HUES6 (cell line): ENCODE measurements at regions not wholly inside any gene's neighbourhood (a gene's known extent, or its start where the extent isn't known, plus 50 kb on each side); places are given as distances from the start of the nearest gene placed in this dataset.

Experiments used
- H3K27ac ChIP-seq: 2 replicates; pipeline ENCODE4 v1.7.0; 2013; ENCODE audit warnings: low read depth, mild to moderate bottlenecking, low read length, inconsistent platforms
- H3K27me3 ChIP-seq: 2 replicates; pipeline ENCODE4 v1.6.1; 2013; ENCODE audit warnings: low read length; ENCODE audit not compliant: control insufficient read depth, insufficient read depth
- H3K36me3 ChIP-seq: 2 replicates; pipeline ENCODE4 v1.6.1; 2013; ENCODE audit warnings: low read length; ENCODE audit not compliant: control insufficient read depth, insufficient read depth
- H3K4me1 ChIP-seq: 2 replicates; pipeline ENCODE4 v1.6.1; 2013; ENCODE audit warnings: low read length; ENCODE audit not compliant: control insufficient read depth, insufficient read depth
- H3K4me3 ChIP-seq: 2 replicates; pipeline ENCODE4 v1.5.1; 2013; ENCODE audit warnings: low read depth, low read length
- H3K9ac ChIP-seq: one replicate; pipeline ENCODE4 v1.6.1; 2013; ENCODE audit warnings: mild to moderate bottlenecking, low read length
- H3K9me3 ChIP-seq: 2 replicates; pipeline ENCODE4 v1.6.1; 2013; ENCODE audit warnings: low read depth, low read length; ENCODE audit not compliant: control insufficient read depth, insufficient read depth

GRCh38 chr2:67945056-67945455, 117.7 kb downstream of the C1D start:
- H3K9ac ChIP-seq, result no peak overlapping the region
- H3K9me3 ChIP-seq, result no peaks in the 10 kb centered on the region
- no peaks in the 10 kb centered on the region for H3K36me3 ChIP-seq
- no peaks in the 10 kb centered on the region for H3K27me3 ChIP-seq
- no peak overlapping the region for H3K4me3 ChIP-seq
- H3K27ac ChIP-seq, result no peak overlapping the region
- H3K4me1 ChIP-seq, result no peaks in the 10 kb centered on the region

- H3K4me1 ChIP-seq, result no peaks in the 10 kb centered on the region
- no peak overlapping the region for H3K27ac ChIP-seq
- H3K4me3 ChIP-seq, result no peak overlapping the region
- no peak overlapping the region for H3K9ac ChIP-seq
- H3K27me3 ChIP-seq, result no peaks in the 10 kb centered on the region
- no peaks in the 10 kb centered on the region for H3K9me3 ChIP-seq
- H3K36me3 ChIP-seq, result no peaks in the 10 kb centered on the region
These were observed 116.9 kb downstream of the C1D start for GRCh38 chr2:67945940-67946339.

- H3K36me3 ChIP-seq, result no peaks in the 10 kb centered on the region
- H3K9ac ChIP-seq, result no peak overlapping the region
- no peaks in the 10 kb centered on the region for H3K4me1 ChIP-seq
- H3K9me3 ChIP-seq, result no peaks in the 10 kb centered on the region
- no peak overlapping the region for H3K4me3 ChIP-seq
- no peaks in the 10 kb centered on the region for H3K27me3 ChIP-seq
- no peak overlapping the region for H3K27ac ChIP-seq
These were observed 114.7 kb downstream of the C1D start for GRCh38 chr2:67948057-67948456.

- Histone ChIP-seq H3K9me3 (no peaks in the 10 kb centered on the region), H3K9ac (no peak overlapping the region), H3K36me3 (no peaks in the 10 kb centered on the region), H3K27ac (no peak overlapping the region), H3K27me3 (no peaks in the 10 kb centered on the region), H3K4me3 (no peak overlapping the region), H3K4me1 (no peaks in the 10 kb centered on the region)
These were observed 114.3 kb downstream of the C1D start for GRCh38 chr2:67948506-67948905.

GRCh38 chr2:67950018-67950417, 112.8 kb downstream of the C1D start:
- H3K36me3 ChIP-seq, result no peaks in the 10 kb centered on the region
- H3K27me3 ChIP-seq, result no peaks in the 10 kb centered on the region
- no peak overlapping the region for H3K4me3 ChIP-seq
- H3K27ac ChIP-seq, result no peak overlapping the region
- no peak overlapping the region for H3K9ac ChIP-seq
- H3K9me3 ChIP-seq, result no peaks in the 10 kb centered on the region
- H3K4me1 ChIP-seq, result no peaks in the 10 kb centered on the region

- Histone ChIP-seq H3K4me1 (no peaks in the 10 kb centered on the region), H3K27me3 (no peaks in the 10 kb centered on the region), H3K9ac (no peak overlapping the region), H3K36me3 (no peaks in the 10 kb centered on the region), H3K4me3 (no peak overlapping the region), H3K27ac (no peak overlapping the region), H3K9me3 (no peaks in the 10 kb centered on the region)
These were observed 111.9 kb downstream of the C1D start for GRCh38 chr2:67950919-67951318.

- Histone ChIP-seq H3K36me3 (no peaks in the 10 kb centered on the region), H3K27ac (no peak overlapping the region), H3K9me3 (no peaks in the 10 kb centered on the region), H3K4me1 (no peaks in the 10 kb centered on the region), H3K4me3 (no peak overlapping the region), H3K9ac (no peak overlapping the region), H3K27me3 (no peaks in the 10 kb centered on the region)
These were observed 110.7 kb downstream of the C1D start for GRCh38 chr2:67952066-67952465.

GRCh38 chr2:67954093-67954748, 108.6 kb downstream of the C1D start:
- no peak overlapping the region for H3K9ac ChIP-seq
- H3K4me3 ChIP-seq, result no peak overlapping the region
- no peaks in the 10 kb centered on the region for H3K27me3 ChIP-seq
- no peaks in the 10 kb centered on the region for H3K36me3 ChIP-seq
- H3K4me1 ChIP-seq, result no peaks in the 10 kb centered on the region
- H3K27ac ChIP-seq, result no peak overlapping the region
- 0 out of 2 replicates have a peak, but pooled peaks cover 4% of the 10 kb centered on the region for H3K9me3 ChIP-seq

GRCh38 chr2:67955748-67956603, 106.8 kb downstream of the C1D start:
- no peak overlapping the region for H3K27ac ChIP-seq
- H3K9me3 ChIP-seq, result 0 out of 2 replicates have a peak, but pooled peaks cover 5% of the 10 kb centered on the region
- H3K4me3 ChIP-seq, result no peak overlapping the region
- no peak overlapping the region for H3K9ac ChIP-seq
- H3K27me3 ChIP-seq, result no peaks in the 10 kb centered on the region
- H3K36me3 ChIP-seq, result no peaks in the 10 kb centered on the region
- no peaks in the 10 kb centered on the region for H3K4me1 ChIP-seq

- H3K9ac ChIP-seq, result no peak overlapping the region
- no peaks in the 10 kb centered on the region for H3K27me3 ChIP-seq
- H3K36me3 ChIP-seq, result no peaks in the 10 kb centered on the region
- no peak overlapping the region for H3K27ac ChIP-seq
- no peak overlapping the region for H3K4me3 ChIP-seq
- H3K9me3 ChIP-seq, result peaks cover 6% of the 10 kb centered on the region
- H3K4me1 ChIP-seq, result no peaks in the 10 kb centered on the region
These were observed 97.6 kb downstream of the C1D start for GRCh38 chr2:67965246-67965645.

GRCh38 chr2:67970071-67970470, 92.7 kb downstream of the C1D start:
- Histone ChIP-seq H3K36me3 (no peaks in the 10 kb centered on the region), H3K4me1 (no peaks in the 10 kb centered on the region), H3K9ac (no peak overlapping the region), H3K27ac (no peak overlapping the region), H3K9me3 (no peaks in the 10 kb centered on the region), H3K4me3 (no peak overlapping the region), H3K27me3 (no peaks in the 10 kb centered on the region)
